Bone marrow (tissue), 2 donors: ENCODE measurements at regions not wholly inside any gene's neighbourhood (a gene's known extent, or its start where the extent isn't known, plus 50 kb on each side); places are given as distances from the start of the nearest gene placed in this dataset.
"Not testable (repeated sequence)": the region's sequence is repeated elsewhere in the genome, so short reads cannot be mapped to it uniquely, and the experiment has no call there.

Source experiments
- DNase-seq, 2 donors: peaks; one replicate each; lab custom pipeline; 2025; lab: John Stamatoyannopoulos, UW

DNA sequence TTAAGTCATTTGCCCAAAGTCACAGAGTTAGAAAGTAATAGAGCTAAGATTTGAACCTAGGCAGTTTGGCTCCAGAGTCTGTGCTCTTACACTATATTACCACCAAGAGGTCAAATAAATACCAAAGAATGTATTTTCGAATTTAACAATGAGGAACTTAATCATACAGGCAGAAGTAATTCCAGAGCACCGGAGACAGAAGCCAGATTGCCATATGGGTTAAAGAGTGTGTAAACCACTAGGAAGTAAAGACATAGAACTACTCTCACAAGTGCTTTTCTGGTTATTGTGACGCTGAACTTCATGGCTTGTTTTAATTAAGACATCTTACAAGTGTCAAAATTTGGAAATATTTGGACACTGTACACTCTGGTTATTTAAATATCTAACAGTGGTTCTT is 114.5 kb upstream of the NBPF19 start:
- not testable (repeated sequence) for DNase-seq

DNA sequence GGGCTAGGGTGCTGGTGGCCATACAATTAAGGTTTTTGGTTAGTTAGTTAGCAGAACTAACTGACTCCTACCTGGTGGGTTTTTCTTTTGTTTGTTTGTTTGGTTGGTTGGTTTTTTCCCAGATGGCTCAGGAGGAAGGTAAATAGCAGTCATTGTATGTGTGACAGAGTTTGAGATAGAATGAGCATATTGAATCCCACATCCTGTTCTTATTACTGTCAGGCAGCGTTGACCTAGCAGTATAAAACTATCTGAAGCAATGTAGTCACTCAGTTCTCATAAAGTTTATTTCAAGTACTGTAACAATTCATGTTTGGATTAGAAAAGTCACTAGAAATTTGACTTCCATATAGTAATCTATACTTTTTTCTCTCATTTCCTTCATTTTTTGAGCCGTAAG is 113.5 kb upstream of the NBPF19 start:
- DNase-seq = not testable (repeated sequence)

DNA sequence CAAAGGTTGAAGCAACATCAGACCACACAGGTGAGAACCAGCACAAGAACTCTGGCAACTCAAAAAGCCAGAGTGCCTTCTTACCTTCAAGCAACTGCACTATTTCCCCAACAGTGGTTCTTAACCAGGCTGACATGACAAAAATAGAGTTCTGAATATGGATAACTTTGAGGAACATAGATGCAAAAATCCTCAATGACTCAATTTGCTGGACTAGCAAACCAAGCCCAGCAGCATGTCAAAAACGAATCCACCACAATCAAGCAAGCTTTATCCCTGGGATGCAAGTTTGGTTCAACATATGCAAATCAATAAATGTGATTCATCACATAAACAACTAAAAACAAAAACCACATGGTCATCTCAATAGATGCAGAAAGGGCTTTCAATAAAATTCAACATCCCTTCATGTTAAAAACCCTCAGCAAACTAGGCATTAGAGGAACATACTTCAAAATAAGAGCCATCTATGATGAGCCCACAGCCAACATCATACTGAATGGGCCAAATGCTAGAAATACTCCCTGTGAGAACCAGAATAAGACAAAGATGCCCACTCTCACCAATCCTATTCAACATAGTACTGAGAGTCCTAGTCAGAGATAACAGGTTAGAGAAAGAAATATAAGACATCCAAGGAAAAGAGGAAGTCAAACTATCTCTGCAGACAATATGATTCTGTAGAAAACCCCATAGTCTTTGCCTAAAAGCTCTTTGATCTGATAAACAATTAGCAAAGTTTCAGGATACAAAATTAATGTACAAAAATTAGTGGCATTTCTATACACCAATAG is 110.5 kb upstream of the NBPF19 start:
- DNase-seq = not testable (repeated sequence)

DNA sequence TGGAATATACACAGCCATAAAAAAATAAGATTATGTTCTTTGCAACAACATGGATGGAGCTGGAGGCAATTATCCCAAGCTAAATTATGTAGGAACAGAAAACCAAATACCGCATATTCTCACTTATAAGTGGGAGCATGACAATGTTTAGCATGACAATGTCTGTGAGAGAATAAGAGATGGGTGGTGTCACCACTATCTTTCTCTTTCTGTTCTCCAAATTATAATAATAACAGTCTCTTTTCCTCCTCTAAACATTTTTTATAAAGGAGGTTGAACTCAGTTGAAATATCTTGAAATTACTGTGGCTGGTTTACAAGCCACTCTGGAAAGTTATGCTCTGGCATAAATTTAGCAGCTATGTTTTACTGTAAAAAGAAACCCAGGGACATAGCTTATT is 108.4 kb upstream of the NBPF19 start:
- not testable (repeated sequence) for DNase-seq

DNA sequence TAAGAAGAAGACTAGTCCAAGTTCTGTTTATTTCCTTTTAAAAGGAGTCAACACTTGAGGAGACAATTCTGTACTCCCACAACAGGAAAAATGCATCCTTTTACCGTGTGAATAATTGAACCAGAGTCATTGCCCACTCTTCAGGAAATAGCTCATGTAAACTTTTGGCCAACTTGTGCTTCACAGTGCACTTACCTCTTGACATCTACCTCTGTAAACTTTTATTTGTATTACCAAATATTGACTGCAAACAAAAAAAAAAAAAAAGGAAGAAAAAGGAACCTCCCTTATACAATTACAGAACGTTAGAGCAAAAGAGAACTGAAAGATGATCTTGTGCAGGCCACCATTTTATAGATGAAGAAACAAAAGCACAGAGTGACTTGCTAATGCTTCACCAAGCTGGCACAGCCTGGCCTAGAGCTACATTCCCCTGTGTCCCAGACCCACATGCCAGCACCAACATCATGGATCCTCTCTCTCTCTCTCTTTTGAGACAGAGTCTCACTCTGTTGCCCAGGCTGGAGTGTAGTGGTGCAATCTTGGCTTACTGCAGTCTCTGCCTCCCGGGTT is 107.3 kb upstream of the NBPF19 start:
- DNase-seq = not testable (repeated sequence)

DNA sequence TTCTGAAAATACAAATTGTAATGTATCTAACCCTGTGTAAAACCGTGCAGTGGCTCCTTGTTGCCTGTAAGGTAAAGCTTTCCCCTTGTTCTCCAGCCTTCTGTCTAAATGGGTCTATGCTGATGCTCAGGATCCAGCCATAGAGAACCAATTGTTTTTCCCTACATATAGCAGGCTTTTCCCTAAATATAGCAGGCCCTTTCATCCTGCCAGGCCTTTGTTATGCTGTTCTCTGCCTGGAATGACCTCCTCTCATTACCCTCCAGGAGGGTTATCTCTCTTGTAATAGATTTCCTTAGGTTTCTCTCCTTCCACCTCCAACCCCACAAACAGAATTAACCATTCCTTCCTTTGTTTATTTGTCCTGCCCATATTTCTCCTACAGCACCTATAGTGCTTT is 106.5 kb upstream of the NBPF19 start:
- not testable (repeated sequence) for DNase-seq

DNA sequence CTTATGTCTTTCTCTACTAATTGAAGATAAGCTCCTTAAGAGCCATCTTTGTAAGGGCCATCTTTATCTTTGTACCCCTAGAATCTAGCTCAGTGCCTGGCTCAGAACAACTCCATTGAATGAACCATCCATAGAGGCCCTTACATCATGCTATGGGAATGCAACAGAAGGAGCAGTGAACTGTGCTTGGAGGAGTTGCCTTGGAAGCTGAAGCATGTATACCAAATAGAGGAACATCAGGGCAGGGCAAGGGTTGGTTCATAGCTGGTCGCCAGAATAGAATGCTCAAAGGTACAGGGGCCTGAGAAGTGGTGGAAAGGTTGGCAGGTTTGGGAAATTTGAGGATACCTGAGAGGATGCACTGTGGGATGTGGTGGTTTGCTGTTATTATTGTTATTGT is 105.8 kb upstream of the NBPF19 start:
- not testable (repeated sequence) for DNase-seq

DNA sequence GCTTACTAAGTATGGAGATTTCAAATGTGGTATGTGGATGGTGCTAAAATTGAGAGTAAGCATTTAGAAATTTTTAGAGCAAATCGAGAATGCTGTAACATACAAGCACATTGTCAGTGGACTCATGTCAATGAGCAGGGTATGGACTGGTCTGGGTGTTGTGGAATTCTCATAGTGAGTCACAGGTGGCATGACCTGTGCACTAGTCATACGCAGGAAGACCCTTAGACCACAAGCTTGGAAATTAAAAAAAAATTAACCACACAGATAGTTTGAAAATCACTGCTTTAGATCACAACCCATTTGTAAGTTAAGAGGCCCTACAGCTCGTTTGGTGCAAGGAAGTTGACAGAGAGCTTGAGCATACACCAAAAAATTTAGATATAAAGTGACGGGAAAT is 102.9 kb upstream of the NBPF19 start:
- not testable (repeated sequence) for DNase-seq

DNA sequence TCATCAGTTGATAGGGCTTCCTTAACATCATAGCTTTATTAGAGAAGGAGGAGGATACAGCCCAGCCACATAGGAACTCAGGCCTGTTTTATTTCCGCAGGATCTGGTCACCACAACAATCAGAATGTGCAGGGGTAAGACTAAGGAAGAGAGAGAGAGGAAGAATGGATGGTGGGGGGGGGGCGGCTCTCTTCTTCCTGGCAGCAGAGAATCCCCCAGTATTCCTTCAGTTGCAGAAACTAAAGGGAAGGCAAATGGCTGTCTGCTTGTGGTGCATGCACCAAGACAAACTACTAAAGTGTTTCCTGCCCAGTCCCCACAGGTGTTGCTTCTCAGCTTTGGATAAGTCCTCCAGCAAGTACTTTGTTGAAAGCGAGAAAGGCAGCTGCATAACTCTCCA is 96.4 kb upstream of the NBPF19 start:
- DNase-seq = not testable (repeated sequence)

DNA sequence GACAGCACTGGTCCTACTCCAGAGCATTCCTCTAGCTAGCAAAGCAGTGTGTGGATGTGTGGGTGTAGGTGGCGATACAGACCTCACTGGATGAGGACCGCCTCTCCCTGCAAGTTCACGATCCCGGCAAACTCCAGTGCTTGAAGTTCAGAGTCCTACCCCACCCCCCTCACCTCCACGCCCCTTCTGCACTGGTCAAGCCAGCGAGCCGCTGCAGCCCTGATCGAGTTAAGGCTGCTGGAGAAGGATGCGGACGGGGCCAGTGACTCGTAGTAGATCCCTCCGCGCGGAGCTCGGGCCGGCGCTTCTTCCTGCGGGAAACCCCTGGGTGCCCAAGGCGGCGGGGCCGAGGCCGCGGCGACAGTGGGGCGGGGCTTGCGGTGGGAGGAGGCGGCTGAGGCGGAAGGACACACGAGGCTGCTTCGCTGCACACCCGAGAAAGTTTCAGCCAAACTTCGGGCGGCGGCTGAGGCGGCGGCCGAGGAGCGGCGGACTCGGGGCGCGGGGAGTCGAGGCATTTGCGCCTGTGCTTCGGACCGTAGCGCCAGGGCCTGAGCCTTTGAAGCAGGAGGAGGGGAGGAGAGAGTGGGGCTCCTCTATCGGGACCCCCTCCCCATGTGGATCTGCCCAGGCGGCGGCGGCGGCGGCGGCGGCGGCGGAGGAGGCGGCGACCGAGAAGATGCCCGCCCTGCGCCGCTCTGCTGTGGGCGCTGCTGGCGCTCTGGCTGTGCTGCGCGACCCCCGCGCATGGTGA is 84.5 kb upstream of the NBPF19 start:
- DNase-seq = peak; percentile 5 to 27

DNA sequence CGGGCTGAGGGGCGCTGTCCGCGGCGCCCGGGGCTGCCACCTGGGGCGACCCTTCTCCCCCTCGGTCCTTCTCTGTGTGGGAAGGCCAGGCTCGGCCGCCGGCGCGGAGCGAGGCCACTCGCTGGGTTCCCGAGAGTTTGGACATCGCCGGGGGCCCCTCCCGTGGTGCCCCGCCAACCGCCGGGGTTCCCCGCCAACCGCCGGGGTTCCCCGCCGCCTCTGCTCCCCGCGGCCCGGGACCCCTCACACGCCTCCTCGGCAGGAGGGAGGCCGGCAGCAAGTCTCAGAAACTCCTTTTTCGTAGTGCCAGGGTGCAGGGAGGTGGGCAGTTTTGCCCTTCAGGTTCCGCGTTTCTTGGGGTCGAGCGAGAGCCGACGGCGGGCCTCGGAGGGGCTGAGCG is 83.9 kb upstream of the NBPF19 start:
- not testable (repeated sequence) for DNase-seq

DNA sequence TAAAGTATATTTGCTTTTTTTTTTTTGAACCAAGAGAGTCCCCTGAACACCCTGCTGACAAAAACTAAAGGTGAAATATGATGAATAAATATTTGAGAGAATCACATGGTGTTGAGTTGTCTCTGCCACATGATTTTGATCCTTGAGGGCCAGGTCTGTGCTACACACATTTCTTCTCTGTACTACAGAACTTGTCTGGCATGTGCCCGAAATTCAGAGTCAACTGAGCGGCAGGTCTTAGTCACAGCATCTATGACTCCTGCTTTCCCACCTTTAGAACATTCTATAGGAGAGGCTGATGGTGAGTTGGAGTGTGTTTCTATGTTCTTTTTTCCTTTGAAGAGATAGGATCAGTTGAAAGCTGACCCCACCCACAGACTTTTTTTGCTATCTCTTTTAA is 79.0 kb upstream of the NBPF19 start:
- not testable (repeated sequence) for DNase-seq

DNA sequence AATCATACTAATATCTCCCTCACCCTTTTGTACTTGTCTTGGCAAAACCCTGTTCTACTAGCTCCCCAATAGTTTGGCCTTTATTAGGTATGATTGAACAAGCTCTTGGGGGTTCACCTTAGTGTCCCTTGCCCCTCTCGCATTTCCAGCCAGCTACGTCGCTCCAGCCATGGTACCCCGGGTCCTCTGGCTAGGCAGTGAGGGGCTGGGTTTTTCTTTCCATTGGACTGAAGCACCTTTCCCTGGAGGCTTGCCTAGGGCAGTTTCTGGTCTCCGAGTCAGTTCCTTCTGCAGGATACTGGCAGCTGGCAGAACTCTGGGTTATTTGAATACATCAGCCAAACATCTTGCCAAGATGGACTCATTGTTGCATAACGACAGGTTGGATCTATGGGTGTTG is 76.3 kb upstream of the NBPF19 start:
- not testable (repeated sequence) for DNase-seq

DNA sequence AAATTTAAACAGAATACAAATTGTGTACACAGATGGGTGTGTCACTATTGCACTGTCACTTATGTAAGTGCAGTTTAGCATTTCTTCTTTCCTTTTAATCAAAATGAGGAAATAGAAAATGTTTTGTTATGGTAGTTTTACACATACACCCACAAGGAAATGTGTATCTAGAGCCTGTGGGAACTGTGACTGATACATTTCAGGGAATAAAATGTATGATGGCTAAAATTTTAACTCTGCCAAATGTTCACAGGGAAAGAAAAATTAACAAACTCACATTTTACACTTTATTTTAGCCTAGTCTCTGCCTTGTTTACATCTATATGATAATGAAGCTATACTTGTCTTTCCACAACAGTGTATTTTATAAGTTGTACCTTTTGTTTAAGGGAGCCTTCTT is 66.4 kb upstream of the NBPF19 start:
- DNase-seq = not testable (repeated sequence)

DNA sequence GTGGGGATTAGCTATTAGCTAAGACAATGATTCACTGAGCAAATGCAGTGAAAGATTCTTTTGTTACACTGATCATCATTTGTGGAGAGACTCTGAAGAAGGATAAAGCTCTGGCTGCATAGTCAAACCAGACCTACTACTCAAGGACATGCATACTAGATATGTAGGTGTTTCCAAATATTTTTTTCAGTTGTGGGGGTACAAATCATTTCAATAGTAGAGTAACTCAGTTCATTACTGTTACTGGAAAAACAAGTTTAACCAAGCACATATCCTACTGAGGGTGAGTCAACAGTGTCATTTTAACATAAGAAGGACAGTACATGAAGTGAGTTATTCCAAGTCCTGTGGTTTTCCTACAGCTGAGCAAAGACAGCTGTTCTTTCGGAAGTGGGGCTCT is 59.5 kb upstream of the NBPF19 start:
- DNase-seq = not testable (repeated sequence)

DNA sequence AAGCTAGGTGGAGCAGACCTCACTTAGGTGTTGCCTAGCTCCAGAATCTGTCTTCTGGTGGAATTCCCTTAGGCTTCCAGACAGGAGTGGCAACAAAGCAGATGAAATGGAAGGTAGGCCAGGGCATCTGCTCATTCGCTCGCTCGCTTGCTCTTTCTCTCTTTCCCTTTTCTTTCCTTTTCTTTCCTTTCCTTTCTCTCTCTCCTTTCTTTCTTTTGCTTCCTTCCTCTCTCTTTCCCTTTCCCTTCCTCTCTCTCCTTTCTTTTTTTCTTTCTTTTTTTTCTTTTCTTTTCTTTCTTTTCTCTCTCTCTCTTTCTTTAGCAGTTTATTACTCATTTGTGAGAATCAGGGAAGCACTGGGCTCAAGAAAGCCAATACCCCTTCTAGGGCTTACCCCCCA is 56.1 kb upstream of the NBPF19 start:
- DNase-seq = not testable (repeated sequence)

DNA sequence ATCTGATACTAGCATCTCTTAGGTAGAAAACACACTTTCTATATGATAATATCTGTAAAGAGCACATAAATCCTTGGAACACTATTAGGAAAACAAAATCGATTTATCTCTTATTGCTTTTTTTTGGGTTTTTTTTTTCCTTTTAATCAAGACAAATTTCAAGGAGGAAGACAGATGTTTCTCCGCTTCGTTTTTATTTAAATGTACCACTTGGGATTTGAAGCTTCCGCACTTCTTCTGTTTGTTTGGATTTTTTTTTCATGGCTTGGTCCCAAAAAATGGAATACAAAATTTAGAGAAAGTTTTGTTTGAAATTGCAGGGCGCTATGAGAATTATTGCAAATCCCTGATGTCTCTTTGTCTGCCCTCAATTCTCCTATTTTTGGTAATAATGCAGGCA is 51.7 kb upstream of the NBPF19 start:
- not testable (repeated sequence) for DNase-seq
